ENCODE measurements at regions not wholly inside any gene's neighbourhood (a gene's known extent, or its start where the extent isn't known, plus 50 kb on each side); places are given as distances from the start of the nearest gene placed in this dataset.

DNA sequence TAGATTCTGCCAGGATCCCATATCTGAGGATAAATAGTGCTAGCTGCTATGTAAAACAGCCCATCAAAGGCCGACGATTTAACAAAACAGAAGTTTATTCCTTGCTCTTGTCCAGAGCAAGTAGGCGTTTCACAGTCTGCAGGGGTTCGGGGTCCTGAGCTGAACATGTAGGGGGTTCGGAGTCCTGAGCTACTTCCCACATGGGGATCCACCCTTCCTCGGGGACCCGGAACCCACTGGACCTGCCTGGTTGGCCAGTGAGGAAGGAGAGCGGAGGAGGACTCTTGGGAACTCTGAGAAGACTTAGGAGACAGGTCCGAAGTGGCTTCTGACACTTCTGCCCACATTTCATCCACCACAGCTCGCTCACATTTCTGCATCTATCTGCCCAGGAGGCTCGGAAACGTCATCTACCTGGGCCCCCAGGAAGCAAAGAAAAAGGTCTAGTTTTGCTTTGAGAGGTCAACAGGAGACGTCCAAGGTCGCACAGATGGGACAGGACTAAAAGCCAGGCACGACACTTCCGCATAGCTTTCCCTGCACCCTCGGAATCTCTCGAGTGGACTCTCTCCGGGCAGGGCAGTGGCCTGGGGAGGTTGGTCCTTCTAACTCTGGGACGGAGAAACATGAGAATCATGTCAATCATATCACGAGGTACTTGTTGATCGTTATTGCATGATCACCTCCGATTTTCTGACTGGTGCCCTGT, 86.4 kb downstream of the MICALL2 start:
- TF ChIP-seq, protein P1, sequence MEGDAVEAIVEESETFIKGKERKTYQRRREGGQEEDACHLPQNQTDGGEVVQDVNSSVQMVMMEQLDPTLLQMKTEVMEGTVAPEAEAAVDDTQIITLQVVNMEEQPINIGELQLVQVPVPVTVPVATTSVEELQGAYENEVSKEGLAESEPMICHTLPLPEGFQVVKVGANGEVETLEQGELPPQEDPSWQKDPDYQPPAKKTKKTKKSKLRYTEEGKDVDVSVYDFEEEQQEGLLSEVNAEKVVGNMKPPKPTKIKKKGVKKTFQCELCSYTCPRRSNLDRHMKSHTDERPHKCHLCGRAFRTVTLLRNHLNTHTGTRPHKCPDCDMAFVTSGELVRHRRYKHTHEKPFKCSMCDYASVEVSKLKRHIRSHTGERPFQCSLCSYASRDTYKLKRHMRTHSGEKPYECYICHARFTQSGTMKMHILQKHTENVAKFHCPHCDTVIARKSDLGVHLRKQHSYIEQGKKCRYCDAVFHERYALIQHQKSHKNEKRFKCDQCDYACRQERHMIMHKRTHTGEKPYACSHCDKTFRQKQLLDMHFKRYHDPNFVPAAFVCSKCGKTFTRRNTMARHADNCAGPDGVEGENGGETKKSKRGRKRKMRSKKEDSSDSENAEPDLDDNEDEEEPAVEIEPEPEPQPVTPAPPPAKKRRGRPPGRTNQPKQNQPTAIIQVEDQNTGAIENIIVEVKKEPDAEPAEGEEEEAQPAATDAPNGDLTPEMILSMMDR (IDR thresholded peaks at IDR 0.05) = no peak
- TF ChIP-seq EP300 (IDR thresholded peaks at IDR 0.05) (no peak), POLR2A (IDR thresholded peaks at IDR 0.05) (no peak), POLR2AphosphoS5 (IDR thresholded peaks at IDR 0.05) (no peak)

Measured in gastroesophageal sphincter (tissue), 3 donors.